Chondrocyte (in vitro differentiated cells): ENCODE measurements at regions not wholly inside any gene's neighbourhood (a gene's known extent, or its start where the extent isn't known, plus 50 kb on each side); places are given as distances from the start of the nearest gene placed in this dataset.

Experiments
- DNase-seq: peaks from one replicate; pipeline ENCODE4 v3.0.0; 2021; ENCODE audit warnings: mixed read lengths, low spot score
- H3K27ac Mint-ChIP-seq: one replicate; pipeline ENCODE4 v1.8.0; 2021; ENCODE audit warnings: mild to moderate bottlenecking, moderate library complexity, mixed read lengths; ENCODE audit not compliant: unreplicated experiment
- H3K27me3 Mint-ChIP-seq: 2 replicates; pipeline ENCODE4 v1.8.0; 2021; ENCODE audit warnings: low read depth, mixed read lengths
- H3K36me3 Mint-ChIP-seq: 2 replicates; pipeline ENCODE4 v1.8.0; 2021; ENCODE audit warnings: low read depth, mixed read lengths
- H3K4me1 Mint-ChIP-seq: 2 replicates; pipeline ENCODE4 v1.8.0; 2021; ENCODE audit warnings: low read depth, mild to moderate bottlenecking, mixed read lengths
- H3K4me3 Mint-ChIP-seq: one replicate; pipeline ENCODE4 v1.8.0; 2021; ENCODE audit warnings: mild to moderate bottlenecking, moderate library complexity, mixed read lengths; ENCODE audit not compliant: unreplicated experiment
- H3K9me3 Mint-ChIP-seq: 2 replicates; pipeline ENCODE4 v1.8.0; 2021; ENCODE audit warnings: low read depth, mixed read lengths
- TF ChIP-seq, protein P1 (sequence below): fragments of 200-600 bp; sonication (generic); IDR thresholded peaks from 2 replicates; pipeline ENCODE4 v1.5.0; 2021; ENCODE audit warnings: antibody characterized with exemption, mild to moderate bottlenecking, moderate library complexity

DNA sequence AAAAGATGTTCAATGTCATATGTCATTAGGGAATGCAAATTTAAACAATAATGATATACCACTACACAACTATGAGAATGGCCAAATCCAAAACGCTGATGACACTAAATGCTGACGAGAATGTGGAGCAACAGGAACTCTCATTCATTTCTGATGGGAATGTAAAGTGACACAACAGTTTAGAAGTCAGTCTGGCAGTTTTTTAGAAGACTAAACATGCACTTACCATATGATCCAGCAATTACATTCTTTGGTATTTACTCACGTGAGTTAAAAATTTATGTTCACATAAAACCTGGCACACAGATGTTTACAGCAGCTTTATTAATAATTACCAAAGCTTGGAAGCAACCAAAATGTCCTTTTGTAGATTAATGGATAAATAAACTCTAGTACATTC lies 110.4 kb upstream of the C1orf21 start:
- Mint-ChIP-seq H3K4me1 (peaks cover 13% of the 10 kb centered on the region), H3K27me3 (no peaks in the 10 kb centered on the region), H3K36me3 (no peaks in the 10 kb centered on the region), H3K27ac (no peak overlapping the region), H3K9me3 (peaks cover 10% of the 10 kb centered on the region), H3K4me3 (no peak overlapping the region)
- no peak for DNase-seq
- TF ChIP-seq, protein P1, sequence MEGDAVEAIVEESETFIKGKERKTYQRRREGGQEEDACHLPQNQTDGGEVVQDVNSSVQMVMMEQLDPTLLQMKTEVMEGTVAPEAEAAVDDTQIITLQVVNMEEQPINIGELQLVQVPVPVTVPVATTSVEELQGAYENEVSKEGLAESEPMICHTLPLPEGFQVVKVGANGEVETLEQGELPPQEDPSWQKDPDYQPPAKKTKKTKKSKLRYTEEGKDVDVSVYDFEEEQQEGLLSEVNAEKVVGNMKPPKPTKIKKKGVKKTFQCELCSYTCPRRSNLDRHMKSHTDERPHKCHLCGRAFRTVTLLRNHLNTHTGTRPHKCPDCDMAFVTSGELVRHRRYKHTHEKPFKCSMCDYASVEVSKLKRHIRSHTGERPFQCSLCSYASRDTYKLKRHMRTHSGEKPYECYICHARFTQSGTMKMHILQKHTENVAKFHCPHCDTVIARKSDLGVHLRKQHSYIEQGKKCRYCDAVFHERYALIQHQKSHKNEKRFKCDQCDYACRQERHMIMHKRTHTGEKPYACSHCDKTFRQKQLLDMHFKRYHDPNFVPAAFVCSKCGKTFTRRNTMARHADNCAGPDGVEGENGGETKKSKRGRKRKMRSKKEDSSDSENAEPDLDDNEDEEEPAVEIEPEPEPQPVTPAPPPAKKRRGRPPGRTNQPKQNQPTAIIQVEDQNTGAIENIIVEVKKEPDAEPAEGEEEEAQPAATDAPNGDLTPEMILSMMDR, result no peak

DNA sequence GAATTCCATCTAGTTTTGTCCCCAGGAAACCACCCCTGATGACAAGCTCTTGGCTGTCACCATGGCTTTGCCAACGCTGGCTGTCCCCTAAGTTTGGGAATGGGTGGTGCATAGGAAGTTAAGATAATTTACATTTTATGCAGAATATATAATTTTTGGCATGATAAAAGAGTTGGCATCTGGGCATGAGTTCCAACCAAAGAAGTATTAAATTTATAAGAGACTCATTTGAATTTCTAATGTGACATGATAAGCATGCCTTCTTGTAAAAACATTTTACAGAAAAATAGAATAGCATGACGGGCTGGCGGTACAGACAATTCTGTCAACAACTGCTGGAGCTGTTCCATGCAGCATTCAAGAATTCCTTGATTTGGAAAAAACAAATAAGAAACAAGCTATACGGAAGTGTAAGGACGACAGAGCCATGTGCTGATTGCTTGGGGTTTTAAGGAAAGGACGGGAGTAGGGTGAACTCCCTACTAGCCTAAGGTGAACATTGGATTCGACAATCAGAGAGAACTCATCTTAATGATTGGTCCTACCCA lies 106.8 kb upstream of the C1orf21 start:
- Mint-ChIP-seq H3K4me3 (no peak overlapping the region), H3K9me3 (peaks cover 2% of the 10 kb centered on the region), H3K36me3 (no peaks in the 10 kb centered on the region), H3K27me3 (no peaks in the 10 kb centered on the region), H3K27ac (no peak overlapping the region), H3K4me1 (peaks cover 19% of the 10 kb centered on the region)
- TF ChIP-seq, protein P1, result no peak
- DNase-seq, result no peak

DNA sequence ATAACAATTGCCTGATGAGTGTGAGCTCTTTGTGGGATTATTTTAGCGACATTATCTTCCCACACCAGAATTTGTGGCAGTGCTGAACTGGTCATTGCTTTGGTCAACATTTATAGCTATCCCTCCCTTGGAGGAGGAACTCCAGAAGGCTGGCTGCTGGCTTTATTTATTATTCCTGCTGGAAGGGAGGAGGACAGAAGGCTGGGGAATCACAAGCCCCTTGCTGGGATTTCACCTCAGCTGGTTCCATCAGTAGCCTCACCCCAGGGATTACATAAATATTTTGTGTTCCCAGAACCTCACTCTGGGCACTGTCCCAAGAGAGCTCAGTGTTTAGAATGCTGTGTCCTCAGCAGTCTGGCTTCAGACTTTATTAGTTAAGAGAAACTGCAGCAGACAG lies 102.8 kb upstream of the C1orf21 start:
- TF ChIP-seq, protein P1, result no peak
- H3K27ac Mint-ChIP-seq, result peak overlapping the region; percentile 65
- no peaks in the 10 kb centered on the region for H3K27me3 Mint-ChIP-seq
- H3K9me3 Mint-ChIP-seq, result no peaks in the 10 kb centered on the region
- H3K36me3 Mint-ChIP-seq, result no peaks in the 10 kb centered on the region
- no peak overlapping the region for H3K4me3 Mint-ChIP-seq
- peaks cover 19% of the 10 kb centered on the region for H3K4me1 Mint-ChIP-seq
- DNase-seq, result no peak

DNA sequence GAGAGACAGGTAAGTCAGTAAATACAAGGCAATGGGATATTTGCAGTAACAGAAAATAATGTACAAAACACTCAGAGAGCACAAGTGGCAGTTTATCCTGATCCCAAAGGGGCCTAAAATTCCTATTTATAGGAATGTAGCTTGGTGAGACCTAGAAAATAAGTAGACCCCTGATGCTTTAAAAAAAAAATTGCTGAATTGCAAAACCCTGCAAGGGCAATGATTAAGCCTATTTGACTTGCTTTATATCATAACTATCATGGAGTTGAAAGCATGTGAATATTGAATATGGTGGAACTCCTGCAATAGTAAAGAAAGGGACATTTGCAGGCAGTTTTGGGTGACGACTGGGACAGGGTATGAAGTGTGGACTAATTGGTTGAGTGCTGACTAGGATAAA lies 101.9 kb upstream of the C1orf21 start:
- H3K4me3 Mint-ChIP-seq, result no peak overlapping the region
- DNase-seq, result no peak

DNA sequence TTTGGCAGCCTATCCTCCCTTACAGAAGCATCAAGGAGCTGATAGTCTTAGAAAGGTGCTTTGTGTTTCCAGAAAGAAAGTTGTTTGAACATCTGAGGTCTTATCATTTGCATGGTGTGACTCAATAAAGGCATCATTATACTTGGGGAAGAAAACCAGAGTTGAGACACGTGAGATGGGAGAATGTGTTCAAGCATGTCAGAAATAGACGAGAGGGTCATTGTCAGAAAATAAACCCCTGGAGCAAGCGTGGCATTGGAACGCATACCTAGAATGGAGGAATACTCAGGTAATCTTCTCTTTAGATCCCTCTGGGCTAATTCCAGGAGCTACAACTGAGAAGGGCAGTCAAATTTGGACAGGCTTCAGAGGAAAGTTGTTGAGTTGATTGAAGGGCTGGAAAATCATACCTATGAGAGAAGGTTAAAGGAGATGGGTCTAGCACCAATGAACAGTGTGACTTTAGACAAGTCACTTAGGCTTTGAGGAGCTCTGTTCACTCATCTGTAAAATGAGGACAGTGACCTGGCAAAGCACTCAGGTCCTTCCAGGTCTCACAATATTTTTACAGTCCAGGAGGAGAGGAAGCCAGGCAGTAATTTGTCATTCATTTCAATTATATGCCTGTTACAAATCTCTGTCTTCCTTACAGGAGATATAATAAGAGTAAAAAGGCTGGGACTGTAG lies 101.3 kb upstream of the C1orf21 start:
- no peaks in the 10 kb centered on the region for H3K27me3 Mint-ChIP-seq
- H3K36me3 Mint-ChIP-seq, result no peaks in the 10 kb centered on the region
- H3K9me3 Mint-ChIP-seq, result no peaks in the 10 kb centered on the region
- peaks cover 24% of the 10 kb centered on the region for H3K4me1 Mint-ChIP-seq
- DNase-seq, result no peak
- no peak overlapping the region for H3K27ac Mint-ChIP-seq
- TF ChIP-seq, protein P1, result no peak
- H3K4me3 Mint-ChIP-seq, result no peak overlapping the region

More for the DNA sequence above, 101.9 kb upstream of the C1orf21 start:
- H3K27me3 Mint-ChIP-seq, result no peaks in the 10 kb centered on the region
- H3K4me1 Mint-ChIP-seq, result peaks cover 23% of the 10 kb centered on the region
- H3K36me3 Mint-ChIP-seq, result no peaks in the 10 kb centered on the region
- no peaks in the 10 kb centered on the region for H3K9me3 Mint-ChIP-seq
- peak overlapping the region; percentile 29 for H3K27ac Mint-ChIP-seq
- TF ChIP-seq, protein P1, result no peak
